ENCODE measurements at regions not wholly inside any gene's neighbourhood (a gene's known extent, or its start where the extent isn't known, plus 50 kb on each side); places are given as distances from the start of the nearest gene placed in this dataset.

DNA sequence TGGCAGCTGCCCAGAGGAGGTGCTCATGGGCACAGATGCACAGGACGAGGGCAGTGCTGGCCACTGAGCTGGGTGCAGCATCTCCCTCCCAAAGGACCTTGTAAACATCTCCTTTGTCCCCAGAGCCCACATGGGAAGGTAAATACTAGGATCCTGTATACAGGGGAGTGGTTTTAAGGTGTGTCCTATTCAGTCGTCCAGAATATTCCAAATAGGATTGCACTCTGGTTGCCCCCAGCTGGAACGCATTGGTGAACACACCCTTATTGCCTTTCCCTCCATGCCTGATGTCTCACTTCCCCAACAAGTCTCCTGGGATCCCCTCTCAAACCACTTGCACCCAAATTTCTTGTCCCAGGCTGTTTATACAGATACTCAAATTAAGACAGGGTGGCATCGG, 152.0 kb upstream of the PCBD1 start:
- no peak for DNase-seq
- no peak overlapping the region for H3K4me3 ChIP-seq
- no peaks in the 10 kb centered on the region for H3K9me3 ChIP-seq
- H3K36me3 ChIP-seq, result no peaks in the 10 kb centered on the region
- TF ChIP-seq, protein P1, sequence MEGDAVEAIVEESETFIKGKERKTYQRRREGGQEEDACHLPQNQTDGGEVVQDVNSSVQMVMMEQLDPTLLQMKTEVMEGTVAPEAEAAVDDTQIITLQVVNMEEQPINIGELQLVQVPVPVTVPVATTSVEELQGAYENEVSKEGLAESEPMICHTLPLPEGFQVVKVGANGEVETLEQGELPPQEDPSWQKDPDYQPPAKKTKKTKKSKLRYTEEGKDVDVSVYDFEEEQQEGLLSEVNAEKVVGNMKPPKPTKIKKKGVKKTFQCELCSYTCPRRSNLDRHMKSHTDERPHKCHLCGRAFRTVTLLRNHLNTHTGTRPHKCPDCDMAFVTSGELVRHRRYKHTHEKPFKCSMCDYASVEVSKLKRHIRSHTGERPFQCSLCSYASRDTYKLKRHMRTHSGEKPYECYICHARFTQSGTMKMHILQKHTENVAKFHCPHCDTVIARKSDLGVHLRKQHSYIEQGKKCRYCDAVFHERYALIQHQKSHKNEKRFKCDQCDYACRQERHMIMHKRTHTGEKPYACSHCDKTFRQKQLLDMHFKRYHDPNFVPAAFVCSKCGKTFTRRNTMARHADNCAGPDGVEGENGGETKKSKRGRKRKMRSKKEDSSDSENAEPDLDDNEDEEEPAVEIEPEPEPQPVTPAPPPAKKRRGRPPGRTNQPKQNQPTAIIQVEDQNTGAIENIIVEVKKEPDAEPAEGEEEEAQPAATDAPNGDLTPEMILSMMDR (IDR thresholded peaks at IDR 0.05), result no peak
- TF ChIP-seq EP300 (IDR thresholded peaks at IDR 0.05) (no peak), POLR2A (IDR thresholded peaks at IDR 0.05) (no peak)
- no peaks in the 10 kb centered on the region for H3K4me1 ChIP-seq (ENCODE audit: insufficient read depth)
- 64 to 70% (median 68%) methylated on average over 4 of the region's 4 CpGs for WGBS, 3 donors
- no peak overlapping the region for H3K27ac ChIP-seq
- intact Hi-C loops (cut with DNase I), result no loop called here
- no peaks in the 10 kb centered on the region for H3K27me3 ChIP-seq

DNA sequence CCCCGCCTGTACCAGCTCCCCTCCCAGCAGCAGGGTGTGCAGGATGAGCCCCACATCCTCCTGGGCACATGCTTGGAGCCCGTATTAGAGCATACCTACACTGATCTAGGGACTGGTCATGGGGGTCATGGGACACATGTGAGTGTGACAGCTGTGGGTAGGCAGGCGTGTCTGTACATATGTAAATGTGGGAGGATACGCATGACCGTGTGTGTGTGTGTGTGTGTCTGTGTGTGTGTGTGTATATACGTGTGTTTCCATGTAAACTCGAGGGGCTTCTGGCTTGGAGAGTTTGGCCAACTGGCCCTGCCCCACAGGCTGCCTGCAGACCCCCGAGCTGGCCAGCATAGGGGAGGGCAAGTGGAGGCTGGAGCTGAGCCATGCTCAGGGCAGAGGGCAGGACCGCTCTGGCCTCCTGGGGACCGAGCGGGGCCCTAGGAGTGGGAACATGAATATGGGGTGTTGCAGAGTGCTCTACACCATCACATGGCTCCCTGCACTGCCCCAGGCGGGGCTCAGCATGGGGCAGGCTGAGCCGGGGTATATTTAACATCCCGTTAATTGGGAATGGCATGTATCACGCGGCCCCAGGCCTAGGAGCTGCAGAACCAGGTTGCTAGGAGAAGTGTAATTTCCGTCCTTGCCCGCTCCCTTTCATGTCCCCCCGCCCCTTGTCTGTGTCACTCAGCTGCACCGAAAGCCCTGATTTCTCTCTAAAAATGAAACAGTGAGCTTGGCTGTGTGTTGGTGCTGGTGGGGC, 152.7 kb upstream of the PCBD1 start:
- Histone ChIP-seq H3K4me1 (ENCODE audit: insufficient read depth) (no peaks in the 10 kb centered on the region), H3K27ac (no peak overlapping the region), H3K4me3 (no peak overlapping the region), H3K27me3 (no peaks in the 10 kb centered on the region), H3K36me3 (no peaks in the 10 kb centered on the region), H3K9me3 (no peaks in the 10 kb centered on the region)
- intact Hi-C loops (cut with DNase I), result no loop called here
- DNase-seq, result peak in 1 of 5 donors; percentile 13
- no peak for TF ChIP-seq EP300 (IDR thresholded peaks at IDR 0.05)
- TF ChIP-seq, protein P1 (IDR thresholded peaks at IDR 0.05), result no peak
- TF ChIP-seq POLR2A (IDR thresholded peaks at IDR 0.05), result no peak
- 82 to 87% (median 84%) methylated on average over 20 of the region's 20 CpGs for WGBS, 3 donors

DNA sequence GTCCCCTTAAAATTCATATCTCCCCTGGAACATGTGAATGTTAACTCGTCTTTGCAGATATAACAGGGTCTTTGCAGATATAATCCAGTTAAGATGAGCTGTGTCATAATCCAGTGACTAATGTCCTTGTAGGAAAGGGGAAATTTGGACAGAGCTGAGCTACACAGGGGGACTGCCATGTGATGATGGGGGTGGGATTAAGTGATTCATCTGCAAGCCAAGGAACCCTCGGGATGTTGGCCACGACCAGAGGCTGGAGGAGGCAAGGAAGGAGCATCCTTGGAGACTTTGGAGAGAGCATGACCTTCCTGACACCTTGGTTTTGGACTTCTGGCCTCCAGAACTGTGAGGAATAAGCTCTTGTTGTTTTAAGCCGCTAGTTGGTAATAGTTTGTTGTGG, 153.9 kb upstream of the PCBD1 start:
- WGBS, 3 donors, result 57 to 62% (median 62%) methylated on average over 4 of the region's 4 CpGs
- Histone ChIP-seq H3K36me3 (no peaks in the 10 kb centered on the region), H3K27ac (no peak overlapping the region), H3K4me3 (no peak overlapping the region), H3K27me3 (no peaks in the 10 kb centered on the region), H3K4me1 (ENCODE audit: insufficient read depth) (no peaks in the 10 kb centered on the region), H3K9me3 (no peaks in the 10 kb centered on the region)
- DNase-seq, result no peak
- TF ChIP-seq EP300 (IDR thresholded peaks at IDR 0.05), result no peak
- TF ChIP-seq, protein P1 (IDR thresholded peaks at IDR 0.05), result no peak
- TF ChIP-seq POLR2A (IDR thresholded peaks at IDR 0.05), result no peak
- intact Hi-C loops (cut with DNase I), result no loop called here

DNA sequence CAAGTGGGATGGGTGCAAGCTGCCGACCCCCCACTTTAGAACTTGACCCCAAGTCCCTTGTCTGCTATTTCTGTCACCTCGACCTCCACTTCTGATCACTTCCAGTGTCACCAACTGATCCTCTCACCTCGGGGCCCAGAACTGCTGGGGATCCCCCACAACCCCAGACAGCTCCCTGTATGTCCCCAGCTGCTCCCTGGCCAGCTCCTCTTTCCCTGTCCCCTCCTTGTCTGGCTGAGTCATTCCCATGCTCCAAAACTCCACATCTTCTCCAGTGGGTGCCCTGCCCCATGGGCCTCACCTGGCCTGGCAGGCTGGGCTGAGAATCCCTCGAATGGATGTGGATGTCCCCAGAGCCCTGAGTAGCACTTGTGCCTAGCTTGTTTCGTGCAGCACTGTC, 154.3 kb upstream of the PCBD1 start:
- H3K27ac ChIP-seq, result no peak overlapping the region
- no peak for TF ChIP-seq POLR2A (IDR thresholded peaks at IDR 0.05)
- no peak for TF ChIP-seq EP300 (IDR thresholded peaks at IDR 0.05)
- TF ChIP-seq, protein P1 (IDR thresholded peaks at IDR 0.05), result no peak
- no peaks in the 10 kb centered on the region for H3K36me3 ChIP-seq
- no peaks in the 10 kb centered on the region for H3K4me1 ChIP-seq (ENCODE audit: insufficient read depth)
- H3K27me3 ChIP-seq, result no peaks in the 10 kb centered on the region
- no peaks in the 10 kb centered on the region for H3K9me3 ChIP-seq
- intact Hi-C loops (cut with DNase I), result no loop called here
- WGBS, 3 donors, result 85 to 91% (median 85%) methylated on average over 5 of the region's 5 CpGs
- H3K4me3 ChIP-seq, result no peak overlapping the region
- no peak for DNase-seq

Measured in ovary (tissue), 7 donors.